22Rv1 (cell line): ENCODE measurements at regions not wholly inside any gene's neighbourhood (a gene's known extent, or its start where the extent isn't known, plus 50 kb on each side); places are given as distances from the start of the nearest gene placed in this dataset.

Experiments used
- H3K27ac ChIP-seq: fragments of 450-650 bp; 2 replicates; pipeline ENCODE4 v1.5.1; 2017
- CTCF ChIP-seq: fragments of 450-650 bp; IDR thresholded peaks from 2 replicates; pipeline ENCODE4 v1.5.1; 2017; ENCODE audit warnings: mild to moderate bottlenecking
- ZFX ChIP-seq: fragments of 450-650 bp; IDR thresholded peaks from 2 replicates; pipeline ENCODE4 v1.6.1; 2017; ENCODE audit warnings: antibody characterized with exemption, borderline replicate concordance

DNA sequence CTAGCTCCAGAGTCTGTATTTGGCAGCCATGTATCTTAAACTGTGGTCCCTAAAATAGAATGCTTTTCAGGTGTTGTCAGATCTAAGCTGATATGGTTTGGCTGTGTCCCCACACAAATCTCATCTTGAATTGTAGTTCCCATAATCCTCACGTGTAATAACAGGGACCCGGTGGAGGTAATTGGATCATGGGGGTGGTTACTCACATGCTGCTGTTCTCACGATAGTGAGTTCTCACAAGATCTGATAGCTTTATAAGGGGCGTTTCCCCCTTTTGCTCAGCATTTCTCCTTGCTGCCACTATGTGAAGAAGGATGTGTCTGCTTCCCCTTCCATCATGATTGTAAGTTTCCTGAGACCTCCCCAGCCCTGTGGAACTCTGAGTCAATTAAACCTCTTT, 199.9 kb upstream of the ISX start:
- no peak overlapping the region for H3K27ac ChIP-seq
- TF ChIP-seq ZFX (no peak), CTCF (no peak)

DNA sequence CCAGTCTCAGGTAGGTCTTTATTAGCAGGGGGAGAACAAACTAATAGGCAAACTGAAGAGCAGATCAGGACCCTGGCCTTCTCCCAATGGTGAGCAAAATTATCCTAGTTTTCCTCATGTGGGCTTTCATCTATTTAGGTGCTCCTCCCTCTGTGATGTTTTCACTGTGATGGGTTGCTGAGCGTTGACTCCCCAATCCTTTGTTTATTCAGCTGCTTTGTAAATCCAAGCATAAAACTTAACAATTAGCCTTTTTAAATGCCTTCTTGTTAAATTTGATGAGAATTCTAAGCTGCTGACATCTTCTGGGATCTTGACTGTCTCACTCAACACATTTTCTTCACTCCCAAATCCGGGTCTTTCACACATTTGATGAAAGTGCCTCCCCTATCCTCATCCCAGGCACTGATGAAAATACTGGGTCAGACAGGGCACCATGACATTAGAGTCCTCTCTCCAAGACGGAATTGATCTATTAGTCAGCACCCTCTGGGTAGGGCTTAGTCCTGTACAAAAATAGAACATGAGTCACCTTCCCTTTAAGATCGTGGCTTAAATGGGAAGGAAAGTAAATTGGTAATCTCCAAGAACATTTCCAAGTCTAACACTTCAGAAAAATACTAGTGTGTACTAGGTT, 199.3 kb upstream of the ISX start:
- no peak overlapping the region for H3K27ac ChIP-seq
- TF ChIP-seq CTCF (no peak), ZFX (no peak)

DNA sequence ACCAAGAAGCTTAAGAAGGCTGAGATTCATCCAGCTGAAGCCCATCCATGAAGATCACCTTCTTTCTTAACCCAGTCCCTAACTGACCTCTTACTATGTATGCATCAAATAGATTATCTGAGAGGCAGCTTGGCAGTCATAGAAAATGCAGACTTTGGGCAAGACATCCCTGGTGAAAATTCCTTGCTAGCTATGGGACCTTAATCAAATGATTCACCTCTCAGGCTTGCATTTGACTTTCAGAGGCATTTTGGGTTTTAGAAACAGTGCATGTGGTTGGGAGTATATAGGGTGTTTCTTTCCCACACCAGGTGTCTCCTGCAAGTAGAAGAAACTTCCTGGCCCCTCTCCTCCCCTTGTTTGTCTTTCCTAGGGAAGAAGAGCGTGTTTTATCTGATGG, 188.5 kb upstream of the ISX start:
- TF ChIP-seq CTCF: no peak
- TF ChIP-seq ZFX: no peak

GRCh38 chr22:34878171-34878570, 187.8 kb upstream of the ISX start:
- TF ChIP-seq ZFX (no peak), CTCF (no peak)
- H3K27ac ChIP-seq: no peak overlapping the region

More for the DNA sequence above, 188.5 kb upstream of the ISX start:
- no peak overlapping the region for H3K27ac ChIP-seq

DNA sequence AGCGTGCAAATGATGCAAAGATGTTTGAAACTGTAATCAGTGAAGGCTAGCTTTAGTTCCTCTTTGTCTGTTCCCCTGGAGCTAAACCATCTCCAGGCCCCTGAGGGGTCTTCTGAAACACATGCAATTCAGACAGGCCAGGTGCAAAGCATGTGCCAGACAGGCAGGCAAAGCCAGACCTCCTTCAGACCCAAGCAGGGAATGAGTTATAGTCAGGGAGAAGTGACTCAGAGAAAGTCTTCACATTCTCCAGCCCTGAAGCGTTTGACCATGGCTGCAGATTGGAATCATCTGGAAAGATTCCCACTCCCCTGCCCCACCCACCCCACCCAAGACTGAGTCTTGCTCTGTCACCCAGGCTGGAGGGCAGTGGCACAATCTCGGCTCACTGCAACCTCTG, 187.0 kb upstream of the ISX start:
- no peak for TF ChIP-seq CTCF
- TF ChIP-seq ZFX: no peak

DNA sequence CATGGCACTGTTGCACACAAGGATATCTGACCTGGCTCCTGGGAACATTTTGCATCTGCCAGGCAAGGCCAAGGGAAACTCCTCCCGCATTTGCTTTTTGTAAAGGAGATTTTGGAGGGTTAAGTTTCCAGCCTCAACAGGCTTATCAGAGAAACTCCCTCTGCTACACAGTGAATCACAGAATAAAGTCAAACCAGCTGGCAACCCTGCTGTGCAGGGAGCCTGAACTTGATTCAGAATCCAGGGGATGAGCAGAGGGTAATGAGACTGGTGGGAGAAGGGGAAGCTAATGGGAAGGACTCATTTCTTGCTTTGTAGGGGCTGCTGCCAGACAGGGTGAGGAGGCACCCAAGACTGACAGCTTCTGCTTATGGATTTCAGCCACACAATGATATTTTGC, 185.3 kb upstream of the ISX start:
- TF ChIP-seq CTCF: no peak
- no peak for TF ChIP-seq ZFX
- no peak overlapping the region for H3K27ac ChIP-seq

More for the DNA sequence above, 187.0 kb upstream of the ISX start:
- H3K27ac ChIP-seq: no peak overlapping the region

DNA sequence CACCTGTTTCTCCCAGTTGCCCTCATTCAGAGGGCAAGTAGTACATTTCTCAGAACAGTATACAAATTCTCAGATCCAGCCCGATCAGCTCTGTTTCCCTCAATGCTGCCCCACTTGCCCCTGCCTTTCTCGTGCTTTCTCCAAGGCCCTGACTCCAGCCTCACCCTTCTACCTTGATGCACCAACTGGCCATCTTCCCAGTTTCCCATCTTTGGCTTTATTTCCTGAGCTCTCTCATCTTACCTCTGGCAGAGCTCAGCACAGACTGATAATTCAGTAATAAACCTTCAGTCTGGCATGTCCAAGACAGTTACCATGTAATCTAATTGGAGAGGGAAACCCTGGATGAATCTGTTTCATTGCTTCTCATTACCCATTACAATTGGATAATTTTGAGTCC, 184.5 kb upstream of the ISX start:
- H3K27ac ChIP-seq: no peak overlapping the region
- TF ChIP-seq ZFX (no peak), CTCF (no peak)
